HL-60 (cell line): ENCODE measurements at regions not wholly inside any gene's neighbourhood (a gene's known extent, or its start where the extent isn't known, plus 50 kb on each side); places are given as distances from the start of the nearest gene placed in this dataset.

Experiments
- DNase-seq, 2 experiments: peaks; one replicate each; pipeline ENCODE4 v3.0.0-alpha.2; 2010 to 2020; ENCODE audit warnings: low read depth in 1 of 2, low spot score in 1 of 2
- H3K27ac ChIP-seq: fragments of 250-450 bp; sonication (Bioruptor Pico); replicated peaks from 2 replicates; pipeline ENCODE4 v1.5.1; 2020; ENCODE audit warnings: mild to moderate bottlenecking, moderate library complexity
- H3K27me3 ChIP-seq: fragments of 250-450 bp; sonication (Bioruptor Pico); 2 replicates; pipeline ENCODE4 v1.5.1; 2021; ENCODE audit warnings: mild to moderate bottlenecking, moderate library complexity; ENCODE audit not compliant: insufficient read depth, poor library complexity, severe bottlenecking
- H3K4me3 ChIP-seq: replicated peaks from 2 replicates; pipeline ENCODE4 v1.5.1; 2011; ENCODE audit warnings: mild to moderate bottlenecking, control low read depth, low read length; ENCODE audit not compliant: insufficient read depth
- CTCF ChIP-seq: IDR thresholded peaks from one replicate; pipeline ENCODE4 v1.5.1; 2011; ENCODE audit warnings: low read length, control low read depth, inconsistent platforms; ENCODE audit not compliant: insufficient read depth
- GABPA ChIP-seq: IDR thresholded peaks from 2 replicates; pipeline ENCODE4 v1.6.1; 2012; ENCODE audit warnings: low read depth
- POLR2AphosphoS5 ChIP-seq: IDR thresholded peaks from 2 replicates; pipeline ENCODE4 v1.6.1; 2012; ENCODE audit warnings: low read depth
- SPI1 ChIP-seq: IDR thresholded peaks from 2 replicates; pipeline ENCODE4 v1.6.1; 2012; ENCODE audit warnings: low read depth, mild to moderate bottlenecking, borderline replicate concordance
- TF ChIP-seq, protein P1 (sequence below): IDR thresholded peaks from 2 replicates; pipeline ENCODE4 v1.6.1; 2012; ENCODE audit warnings: low read depth; ENCODE audit not compliant: insufficient replicate concordance

DNA sequence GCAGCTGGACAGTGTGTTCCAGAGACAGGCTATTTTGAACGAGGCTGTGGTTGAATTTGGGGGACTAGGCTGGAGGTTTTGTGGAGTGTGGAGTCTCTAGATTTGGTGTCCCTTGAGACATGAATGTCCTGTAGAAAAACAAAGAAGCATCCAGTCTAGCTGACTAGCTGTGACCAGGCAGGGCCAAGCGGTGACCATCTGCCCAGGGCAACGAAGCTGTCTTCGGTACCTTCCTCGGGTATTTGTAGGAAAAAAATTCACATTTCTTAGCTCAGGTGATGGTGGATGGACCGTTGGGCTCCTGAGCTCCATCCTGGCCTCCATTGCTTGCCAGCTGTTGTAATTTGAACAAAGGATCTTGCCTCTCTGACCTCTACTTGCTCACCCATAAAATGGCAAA, 557.3 kb downstream of the MIAT start:
- no peak for TF ChIP-seq POLR2AphosphoS5
- TF ChIP-seq SPI1: no peak
- TF ChIP-seq, protein P1, sequence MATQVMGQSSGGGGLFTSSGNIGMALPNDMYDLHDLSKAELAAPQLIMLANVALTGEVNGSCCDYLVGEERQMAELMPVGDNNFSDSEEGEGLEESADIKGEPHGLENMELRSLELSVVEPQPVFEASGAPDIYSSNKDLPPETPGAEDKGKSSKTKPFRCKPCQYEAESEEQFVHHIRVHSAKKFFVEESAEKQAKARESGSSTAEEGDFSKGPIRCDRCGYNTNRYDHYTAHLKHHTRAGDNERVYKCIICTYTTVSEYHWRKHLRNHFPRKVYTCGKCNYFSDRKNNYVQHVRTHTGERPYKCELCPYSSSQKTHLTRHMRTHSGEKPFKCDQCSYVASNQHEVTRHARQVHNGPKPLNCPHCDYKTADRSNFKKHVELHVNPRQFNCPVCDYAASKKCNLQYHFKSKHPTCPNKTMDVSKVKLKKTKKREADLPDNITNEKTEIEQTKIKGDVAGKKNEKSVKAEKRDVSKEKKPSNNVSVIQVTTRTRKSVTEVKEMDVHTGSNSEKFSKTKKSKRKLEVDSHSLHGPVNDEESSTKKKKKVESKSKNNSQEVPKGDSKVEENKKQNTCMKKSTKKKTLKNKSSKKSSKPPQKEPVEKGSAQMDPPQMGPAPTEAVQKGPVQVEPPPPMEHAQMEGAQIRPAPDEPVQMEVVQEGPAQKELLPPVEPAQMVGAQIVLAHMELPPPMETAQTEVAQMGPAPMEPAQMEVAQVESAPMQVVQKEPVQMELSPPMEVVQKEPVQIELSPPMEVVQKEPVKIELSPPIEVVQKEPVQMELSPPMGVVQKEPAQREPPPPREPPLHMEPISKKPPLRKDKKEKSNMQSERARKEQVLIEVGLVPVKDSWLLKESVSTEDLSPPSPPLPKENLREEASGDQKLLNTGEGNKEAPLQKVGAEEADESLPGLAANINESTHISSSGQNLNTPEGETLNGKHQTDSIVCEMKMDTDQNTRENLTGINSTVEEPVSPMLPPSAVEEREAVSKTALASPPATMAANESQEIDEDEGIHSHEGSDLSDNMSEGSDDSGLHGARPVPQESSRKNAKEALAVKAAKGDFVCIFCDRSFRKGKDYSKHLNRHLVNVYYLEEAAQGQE: no peak
- TF ChIP-seq CTCF: no peak
- no peak for TF ChIP-seq GABPA
- H3K27me3 ChIP-seq: no peaks in the 10 kb centered on the region
- H3K4me3 ChIP-seq: no peak overlapping the region
- no peak for DNase-seq
- H3K27ac ChIP-seq: no peak overlapping the region

DNA sequence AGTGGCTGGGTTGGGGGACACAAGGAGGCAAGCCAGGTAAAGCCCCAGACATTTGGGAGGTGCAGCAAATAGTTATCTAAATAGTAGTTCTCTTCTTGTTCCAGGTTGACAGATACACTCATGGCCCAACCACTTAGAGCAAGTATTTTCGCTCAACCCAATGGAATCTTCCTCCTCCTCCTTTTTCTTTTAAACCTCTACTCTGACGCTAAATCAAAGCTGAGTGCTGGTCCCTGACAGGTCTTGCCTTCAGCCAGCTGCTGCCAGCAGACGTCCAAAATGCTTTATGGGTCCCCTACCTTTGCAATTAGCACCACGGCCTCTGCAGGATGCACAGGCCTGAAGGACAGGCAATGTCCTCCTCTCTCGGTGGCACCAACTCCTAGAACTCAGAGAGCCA, 558.5 kb downstream of the MIAT start:
- Histone ChIP-seq H3K27me3 (no peaks in the 10 kb centered on the region), H3K27ac (no peak overlapping the region), H3K4me3 (no peak overlapping the region)
- TF ChIP-seq, protein P1: no peak
- TF ChIP-seq CTCF: no peak
- no peak for TF ChIP-seq POLR2AphosphoS5
- no peak for TF ChIP-seq SPI1
- TF ChIP-seq GABPA: no peak
- no peak for DNase-seq

- DNase-seq: no peak
- Histone ChIP-seq H3K27ac (no peak overlapping the region), H3K27me3 (no peaks in the 10 kb centered on the region), H3K4me3 (no peak overlapping the region)
- no peak for TF ChIP-seq SPI1
- TF ChIP-seq CTCF: no peak
- TF ChIP-seq, protein P1: no peak
- TF ChIP-seq GABPA: no peak
- TF ChIP-seq POLR2AphosphoS5: no peak
Measured at GRCh38 chr22:27216444-27216843, 559.1 kb downstream of the MIAT start.
